H9 (cell line): ENCODE measurements at regions not wholly inside any gene's neighbourhood (a gene's known extent, or its start where the extent isn't known, plus 50 kb on each side); places are given as distances from the start of the nearest gene placed in this dataset.

Source experiments
- DNase-seq: peaks from one replicate; pipeline ENCODE4 v3.0.0-alpha.2; 2017
- H2AFZ ChIP-seq: one replicate; pipeline ENCODE4 v1.6.1; 2013; ENCODE audit warnings: mild to moderate bottlenecking, low read length, control low read depth, moderate library complexity
- H2AK5ac ChIP-seq: 2 replicates; pipeline ENCODE4 v1.6.1; 2013; ENCODE audit warnings: low read length, control low read depth, mixed read lengths; ENCODE audit not compliant: insufficient read length
- H2BK120ac ChIP-seq: one replicate; pipeline ENCODE4 v1.6.1; 2013; ENCODE audit warnings: low read depth, mild to moderate bottlenecking, low read length, control low read depth, inconsistent platforms; ENCODE audit not compliant: poor library complexity, severe bottlenecking
- H2BK12ac ChIP-seq: 2 replicates; pipeline ENCODE4 v1.6.1; 2013; ENCODE audit warnings: low read length, control low read depth, mixed read lengths, low read depth; ENCODE audit not compliant: insufficient read length
- H2BK15ac ChIP-seq: 2 replicates; pipeline ENCODE4 v1.6.1; 2013; ENCODE audit warnings: low read depth, low read length, control low read depth
- H2BK20ac ChIP-seq: one replicate; pipeline ENCODE4 v1.6.1; 2013; ENCODE audit warnings: low read depth, mild to moderate bottlenecking, low read length, control low read depth, inconsistent platforms; ENCODE audit not compliant: poor library complexity, severe bottlenecking
- H2BK5ac ChIP-seq: 2 replicates; pipeline ENCODE4 v1.6.1; 2013; ENCODE audit warnings: low read length, control low read depth, mixed read lengths; ENCODE audit not compliant: insufficient read length
- H3K14ac ChIP-seq: 2 replicates; pipeline ENCODE4 v1.6.1; 2013; ENCODE audit warnings: low read length, control low read depth; ENCODE audit not compliant: insufficient read depth
- H3K18ac ChIP-seq: 2 replicates; pipeline ENCODE4 v1.6.1; 2013; ENCODE audit warnings: low read depth, mild to moderate bottlenecking, mixed read lengths, low read length, control low read depth; ENCODE audit not compliant: insufficient read length
- H3K23ac ChIP-seq: 2 replicates; pipeline ENCODE4 v1.6.1; 2013; ENCODE audit warnings: low read length, control low read depth, mixed read lengths, low read depth; ENCODE audit not compliant: insufficient read length
- H3K23me2 ChIP-seq: 2 replicates; pipeline ENCODE4 v1.6.1; 2013; ENCODE audit warnings: low read depth, mild to moderate bottlenecking, mixed read lengths, low read length, control low read depth; ENCODE audit not compliant: insufficient read length, poor library complexity, severe bottlenecking
- H3K27ac ChIP-seq: 2 replicates; pipeline ENCODE4 v1.5.1; 2013; ENCODE audit warnings: low read length, control low read depth, mixed read lengths, low read depth; ENCODE audit not compliant: insufficient read length
- H3K27me3 ChIP-seq: 2 replicates; pipeline ENCODE4 v1.6.1; 2013; ENCODE audit warnings: low read length, control low read depth, inconsistent platforms; ENCODE audit not compliant: insufficient read depth
- H3K4ac ChIP-seq: 2 replicates; pipeline ENCODE4 v1.6.1; 2013; ENCODE audit warnings: low read depth, mild to moderate bottlenecking, control low read depth, inconsistent platforms, low read length, moderate library complexity
- H3K4me1 ChIP-seq: 2 replicates; pipeline ENCODE4 v1.6.1; 2013; ENCODE audit warnings: low read length, control low read depth, inconsistent platforms; ENCODE audit not compliant: insufficient read depth
- H3K4me2 ChIP-seq: 2 replicates; pipeline ENCODE4 v1.6.1; 2013; ENCODE audit warnings: low read length, control low read depth, mixed read lengths; ENCODE audit not compliant: insufficient read length, insufficient read depth
- H3K56ac ChIP-seq: 2 replicates; pipeline ENCODE4 v1.6.1; 2013; ENCODE audit warnings: low read depth, mild to moderate bottlenecking, mixed read lengths, low read length, control low read depth; ENCODE audit not compliant: insufficient read length
- H3K79me1 ChIP-seq: 2 replicates; pipeline ENCODE4 v1.6.1; 2013; ENCODE audit warnings: low read depth, mild to moderate bottlenecking, moderate library complexity, low read length, control low read depth, inconsistent platforms; ENCODE audit not compliant: insufficient read depth, poor library complexity, severe bottlenecking
- H3K79me2 ChIP-seq: 2 replicates; pipeline ENCODE4 v1.6.1; 2013; ENCODE audit warnings: low read length, control low read depth, inconsistent platforms; ENCODE audit not compliant: insufficient read depth
- H3K9ac ChIP-seq: 2 replicates; pipeline ENCODE4 v1.6.1; 2013; ENCODE audit warnings: low read length, control low read depth, mixed read lengths; ENCODE audit not compliant: insufficient read length; ENCODE audit errors: extremely low read depth
- H3K9me3 ChIP-seq: one replicate; pipeline ENCODE4 v1.6.1; 2013; ENCODE audit warnings: low read depth, low read length, inconsistent platforms; ENCODE audit not compliant: control insufficient read depth
- H3T11ph ChIP-seq: one replicate; pipeline ENCODE4 v1.6.1; 2013; ENCODE audit warnings: mild to moderate bottlenecking, low read length, control low read depth, inconsistent platforms
- H4K20me1 ChIP-seq: one replicate; pipeline ENCODE4 v1.6.1; 2013; ENCODE audit not compliant: control insufficient read depth, insufficient read length, insufficient read depth
- H4K5ac ChIP-seq: 2 replicates; pipeline ENCODE4 v1.6.1; 2013; ENCODE audit warnings: low read depth, mild to moderate bottlenecking, mixed read lengths, low read length, control low read depth; ENCODE audit not compliant: insufficient read length
- H4K8ac ChIP-seq: replicated peaks from 2 replicates; pipeline ENCODE4 v1.6.1; 2013; ENCODE audit warnings: low read length, control low read depth, mixed read lengths, low read depth; ENCODE audit not compliant: insufficient read length
- H4K91ac ChIP-seq: 2 replicates; pipeline ENCODE4 v1.6.1; 2013; ENCODE audit warnings: low read depth, mild to moderate bottlenecking, moderate library complexity, mixed read lengths, low read length, control low read depth; ENCODE audit not compliant: insufficient read length
- H3K27ac Mint-ChIP-seq, 3 experiments: 2 replicates in 2 of 3; 3 replicates in 1 of 3; pipeline ENCODE4 v1.8.0; 2020 to 2021; ENCODE audit warnings: mixed read lengths in 3 of 3, mild to moderate bottlenecking in 1 of 3, moderate library complexity in 1 of 3
- H3K27me3 Mint-ChIP-seq: 2 replicates; pipeline ENCODE4 v1.8.0; 2021; ENCODE audit warnings: low read depth, mild to moderate bottlenecking, moderate library complexity, mixed read lengths
- H3K36me3 Mint-ChIP-seq, 3 experiments: 2 replicates in 2 of 3; 3 replicates in 1 of 3; pipeline ENCODE4 v1.8.0; 2020 to 2021; ENCODE audit warnings: low read depth in 3 of 3, mixed read lengths in 3 of 3; ENCODE audit not compliant: insufficient read depth in 1 of 3
- H3K4me1 Mint-ChIP-seq, 2 experiments: 2 replicates each; pipeline ENCODE4 v1.8.0; 2020; ENCODE audit warnings: mixed read lengths in 2 of 2
- H3K4me3 Mint-ChIP-seq, 2 experiments: 2 replicates in 1 of 2; 3 replicates in 1 of 2; pipeline ENCODE4 v1.8.0; 2020 to 2021; ENCODE audit warnings: mild to moderate bottlenecking in 2 of 2, mixed read lengths in 2 of 2, moderate library complexity in 1 of 2
- H3K9me3 Mint-ChIP-seq, 2 experiments: 2 replicates in 1 of 2; 3 replicates in 1 of 2; pipeline ENCODE4 v1.8.0; 2020; ENCODE audit warnings: mild to moderate bottlenecking in 2 of 2, mixed read lengths in 2 of 2, moderate library complexity in 1 of 2
- WGBS: extraction: QIAGEN DNeasy Blood & Tissue Kit; methylation state at CpG from one replicate; pipeline ENCODE4 v1.1.7; 2013; ENCODE audit warnings: missing lambda C conversion rate, low lambda C conversion rate, mixed read lengths; ENCODE audit not compliant: insufficient read length; ENCODE audit errors: extremely low coverage; 5-methylcytosine and 5-hydroxymethylcytosine counted together
- TF ChIP-seq, protein P1 (sequence below): fragments of 200-600 bp; sonication (generic); conservative IDR thresholded peaks from 3 replicates; pipeline ENCODE4 v1.8.0; 2021; ENCODE audit warnings: antibody characterized with exemption, mild to moderate bottlenecking

DNA sequence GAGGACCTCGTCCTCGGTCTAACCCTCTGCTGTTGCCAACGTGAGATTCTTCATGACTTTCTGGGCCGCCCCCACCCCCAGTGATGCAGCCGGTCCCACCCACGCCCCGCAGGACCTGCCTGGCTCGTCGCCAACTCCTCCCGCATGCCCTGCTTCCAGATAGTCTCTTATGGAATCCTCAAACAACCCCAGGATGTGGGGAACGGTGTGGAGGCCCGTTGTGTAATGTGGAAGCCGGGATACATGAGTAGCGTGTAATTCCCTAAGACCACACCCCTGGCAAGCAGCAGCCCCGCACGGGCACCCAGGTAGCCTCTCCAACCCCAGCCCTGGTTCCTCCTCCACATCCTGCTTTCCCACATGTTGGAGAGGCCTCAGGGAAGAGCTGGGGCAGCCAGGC lies 275.9 kb downstream of the C16orf95 start:
- Histone ChIP-seq H2BK120ac (no peak overlapping the region), H2AK5ac (no peak overlapping the region), H2BK15ac (no peak overlapping the region), H3K27ac (no peak overlapping the region), H4K91ac (no peak overlapping the region), H2BK20ac (no peak overlapping the region), H3K9ac (no peak overlapping the region), H3K23me2 (no peaks in the 10 kb centered on the region), H3K27me3 (no peaks in the 10 kb centered on the region; the same call in 1 of the 2 replicates), H4K20me1 (no peaks in the 10 kb centered on the region), H2AFZ (no peak overlapping the region), H3K4me1 (no peaks in the 10 kb centered on the region), H3K14ac (no peak overlapping the region), H3K23ac (no peak overlapping the region), H3K4ac (no peak overlapping the region), H3K79me2 (no peaks in the 10 kb centered on the region), H4K5ac (no peak overlapping the region), H4K8ac (no peak overlapping the region), H2BK5ac (no peak overlapping the region), H3K4me2 (no peak overlapping the region), H3K56ac (no peak overlapping the region), H3T11ph (no peak overlapping the region), H3K79me1 (no peaks in the 10 kb centered on the region), H2BK12ac (no peak overlapping the region), H3K18ac (no peak overlapping the region), H3K9me3 (no peaks in the 10 kb centered on the region)
- H3K27me3 Mint-ChIP-seq, result peaks cover 4% of the 10 kb centered on the region; the same call in 1 of the 2 replicates
- no peak overlapping the region for H3K4me3 Mint-ChIP-seq
- H3K9me3 Mint-ChIP-seq, result no peaks in the 10 kb centered on the region
- H3K27ac Mint-ChIP-seq, result no peak overlapping the region; a peak in 1 of 7 replicates
- peaks cover 7 to 15% of the 10 kb centered on the region in 2 experiments for H3K4me1 Mint-ChIP-seq
- TF ChIP-seq, protein P1, sequence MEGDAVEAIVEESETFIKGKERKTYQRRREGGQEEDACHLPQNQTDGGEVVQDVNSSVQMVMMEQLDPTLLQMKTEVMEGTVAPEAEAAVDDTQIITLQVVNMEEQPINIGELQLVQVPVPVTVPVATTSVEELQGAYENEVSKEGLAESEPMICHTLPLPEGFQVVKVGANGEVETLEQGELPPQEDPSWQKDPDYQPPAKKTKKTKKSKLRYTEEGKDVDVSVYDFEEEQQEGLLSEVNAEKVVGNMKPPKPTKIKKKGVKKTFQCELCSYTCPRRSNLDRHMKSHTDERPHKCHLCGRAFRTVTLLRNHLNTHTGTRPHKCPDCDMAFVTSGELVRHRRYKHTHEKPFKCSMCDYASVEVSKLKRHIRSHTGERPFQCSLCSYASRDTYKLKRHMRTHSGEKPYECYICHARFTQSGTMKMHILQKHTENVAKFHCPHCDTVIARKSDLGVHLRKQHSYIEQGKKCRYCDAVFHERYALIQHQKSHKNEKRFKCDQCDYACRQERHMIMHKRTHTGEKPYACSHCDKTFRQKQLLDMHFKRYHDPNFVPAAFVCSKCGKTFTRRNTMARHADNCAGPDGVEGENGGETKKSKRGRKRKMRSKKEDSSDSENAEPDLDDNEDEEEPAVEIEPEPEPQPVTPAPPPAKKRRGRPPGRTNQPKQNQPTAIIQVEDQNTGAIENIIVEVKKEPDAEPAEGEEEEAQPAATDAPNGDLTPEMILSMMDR, result no peak
- WGBS, result no CpG with 5 or more reads among the region's 16 CpGs
- no peaks in the 10 kb centered on the region for H3K36me3 Mint-ChIP-seq
- no peak for DNase-seq
